ENCODE measurements at regions not wholly inside any gene's neighbourhood (a gene's known extent, or its start where the extent isn't known, plus 50 kb on each side); places are given as distances from the start of the nearest gene placed in this dataset.

- dilution Hi-C loops (cut with MboI; ENCODE audit: extremely low pct_ligation_motif_present, low sequenced_read_pairs) (no loop called here), intact Hi-C loops (cut with micrococcal nuclease) (no loop called here)
- Histone ChIP-seq H3K79me2 (ENCODE audit: control insufficient read depth, insufficient read depth, low read length) (no peaks in the 10 kb centered on the region), H4K20me1 (replicated peaks; ENCODE audit: control insufficient read depth, extremely low read depth, insufficient read depth, low read length) (no peaks in the 10 kb centered on the region), H3K4me2 (ENCODE audit: insufficient read depth, low read length) (no peak overlapping the region), H3K36me3 (ENCODE audit: control insufficient read depth in 2 of 2, extremely low read depth in 1 of 2, insufficient read depth in 2 of 2, low read length in 2 of 2) (no peaks in the 10 kb centered on the region), H3K27me3 (ENCODE audit: control insufficient read depth in 2 of 2, insufficient read depth in 2 of 2, low read length in 2 of 2) (no peaks in the 10 kb centered on the region), H3K9ac (replicated peaks; ENCODE audit: extremely low read depth, insufficient read depth, low read length) (no peak overlapping the region), H2AFZ (ENCODE audit: low read depth, low read length) (no peak overlapping the region), H3K27ac (ENCODE audit: insufficient read depth, low read depth, low read length) (no peak overlapping the region), H3K4me1 (ENCODE audit: control insufficient read depth, extremely low read depth, insufficient read depth, low read length) (no peaks in the 10 kb centered on the region), H3K9me1 (replicated peaks; ENCODE audit: control insufficient read depth, extremely low read depth, insufficient read depth, low read length) (no peaks in the 10 kb centered on the region), H3K9me3 (replicated peaks; ENCODE audit: control insufficient read depth, insufficient read depth, low read length) (no peaks in the 10 kb centered on the region), H3K4me3 (replicated peaks in 1 of 3; ENCODE audit: insufficient read depth in 1 of 3, low read depth in 1 of 3, low read length in 3 of 3) (no peak overlapping the region)
- ChIA-PET POLR2A (no interaction called here), CTCF (interaction anchor here (1.0 kb wide), 1 partner anchor 682 kb away, joined by 3 read pairs; no protein-coding TSS in a partner anchor)
- DNase-seq (ENCODE audit: low read depth, low spot score) (no peak), FAIRE-seq (no peak)
- TF ChIP-seq POLR2AphosphoS5 (IDR thresholded peaks at IDR 0.05; ENCODE audit: insufficient read depth, low read depth, low read length) (no peak), FOS (IDR thresholded peaks at IDR 0.05; ENCODE audit: borderline replicate concordance, insufficient read depth, low read length) (no peak), GATA2 (IDR thresholded peaks at IDR 0.05; ENCODE audit: insufficient read depth, insufficient read length, low read depth, low read length) (no peak), POLR2A (IDR thresholded peaks at IDR 0.05; ENCODE audit: low read depth, low read length) (no peak), MYC (IDR thresholded peaks at IDR 0.05; ENCODE audit: low read depth, low read length) (no peak), EZH2 (IDR thresholded peaks at IDR 0.05; ENCODE audit: borderline replicate concordance, low read depth, low read length, severe bottlenecking) (no peak), CTCF (IDR thresholded peaks at IDR 0.05; ENCODE audit: extremely low read depth in 1 of 2, insufficient read depth in 1 of 2, low read depth in 1 of 2, low read length in 2 of 2) (no peak), JUN (IDR thresholded peaks at IDR 0.05; ENCODE audit: borderline replicate concordance, insufficient read depth, insufficient read length, low read depth) (no peak)
- TF ChIP-seq, protein P1, sequence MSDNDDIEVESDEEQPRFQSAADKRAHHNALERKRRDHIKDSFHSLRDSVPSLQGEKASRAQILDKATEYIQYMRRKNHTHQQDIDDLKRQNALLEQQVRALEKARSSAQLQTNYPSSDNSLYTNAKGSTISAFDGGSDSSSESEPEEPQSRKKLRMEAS (IDR thresholded peaks at IDR 0.05; ENCODE audit: insufficient read depth, insufficient read length) = no peak
- no TSS peak for BruUV-seq (replicated peaks)
Observed at GRCh38 chr5:89411891-89412290, 528.9 kb upstream of the MEF2C start.

Measured in endothelial cell of umbilical vein (primary cell).